Osteocyte (in vitro differentiated cells): ENCODE measurements at regions not wholly inside any gene's neighbourhood (a gene's known extent, or its start where the extent isn't known, plus 50 kb on each side); places are given as distances from the start of the nearest gene placed in this dataset.

Experiments used
- DNase-seq: peaks from one replicate; pipeline ENCODE4 v3.0.0; 2021; ENCODE audit warnings: mixed read lengths; ENCODE audit not compliant: unreplicated experiment; ENCODE audit errors: extremely low spot score
- H3K27ac Mint-ChIP-seq: one replicate; pipeline ENCODE4 v1.8.0; 2021; ENCODE audit warnings: mild to moderate bottlenecking, mixed read lengths; ENCODE audit not compliant: unreplicated experiment
- H3K27me3 Mint-ChIP-seq: one replicate; pipeline ENCODE4 v1.8.0; 2021; ENCODE audit warnings: mixed read lengths; ENCODE audit not compliant: unreplicated experiment
- H3K36me3 Mint-ChIP-seq: one replicate; pipeline ENCODE4 v1.8.0; 2021; ENCODE audit warnings: mixed read lengths; ENCODE audit not compliant: unreplicated experiment
- H3K4me1 Mint-ChIP-seq: one replicate; pipeline ENCODE4 v1.8.0; 2021; ENCODE audit warnings: mixed read lengths; ENCODE audit not compliant: unreplicated experiment
- H3K4me3 Mint-ChIP-seq: one replicate; pipeline ENCODE4 v1.8.0; 2021; ENCODE audit warnings: mild to moderate bottlenecking, moderate library complexity, mixed read lengths; ENCODE audit not compliant: unreplicated experiment
- H3K9me3 Mint-ChIP-seq: one replicate; pipeline ENCODE4 v1.8.0; 2021; ENCODE audit warnings: mixed read lengths; ENCODE audit not compliant: unreplicated experiment
- CTCF ChIP-seq: fragments of 200-600 bp; sonication (generic); IDR thresholded peaks from 2 replicates; pipeline ENCODE4 v1.5.0; 2021; ENCODE audit warnings: antibody characterized with exemption, mild to moderate bottlenecking, moderate library complexity

GRCh38 chr6:51241376-51241775 is 422.7 kb downstream of the TFAP2B start:
- no peaks in the 10 kb centered on the region for H3K9me3 Mint-ChIP-seq

GRCh38 chr6:51249798-51250197 is 431.1 kb downstream of the TFAP2B start:
- Mint-ChIP-seq H3K27me3 (no peaks in the 10 kb centered on the region), H3K9me3 (no peaks in the 10 kb centered on the region), H3K27ac (no peak overlapping the region), H3K36me3 (no peaks in the 10 kb centered on the region), H3K4me3 (no peak overlapping the region), H3K4me1 (no peaks in the 10 kb centered on the region)
- no peak for TF ChIP-seq CTCF
- DNase-seq: no peak

More at GRCh38 chr6:51241376-51241775, 422.7 kb downstream of the TFAP2B start:
- H3K27ac Mint-ChIP-seq: no peak overlapping the region
- no peaks in the 10 kb centered on the region for H3K4me1 Mint-ChIP-seq
- H3K36me3 Mint-ChIP-seq: no peaks in the 10 kb centered on the region
- no peak overlapping the region for H3K4me3 Mint-ChIP-seq
- no peak for DNase-seq
- TF ChIP-seq CTCF: no peak
- H3K27me3 Mint-ChIP-seq: no peaks in the 10 kb centered on the region

GRCh38 chr6:51250317-51250716 is 431.6 kb downstream of the TFAP2B start:
- no peak for DNase-seq
- TF ChIP-seq CTCF: no peak
- Mint-ChIP-seq H3K27ac (no peak overlapping the region), H3K4me1 (no peaks in the 10 kb centered on the region), H3K9me3 (no peaks in the 10 kb centered on the region), H3K4me3 (no peak overlapping the region), H3K27me3 (no peaks in the 10 kb centered on the region), H3K36me3 (no peaks in the 10 kb centered on the region)

GRCh38 chr6:51257938-51258337 is 439.3 kb downstream of the TFAP2B start:
- no peaks in the 10 kb centered on the region for H3K9me3 Mint-ChIP-seq
- H3K36me3 Mint-ChIP-seq: no peaks in the 10 kb centered on the region
- H3K4me3 Mint-ChIP-seq: no peak overlapping the region
- no peaks in the 10 kb centered on the region for H3K27me3 Mint-ChIP-seq
- H3K27ac Mint-ChIP-seq: no peak overlapping the region
- H3K4me1 Mint-ChIP-seq: peaks cover 1% of the 10 kb centered on the region
- DNase-seq: no peak
- no peak for TF ChIP-seq CTCF

GRCh38 chr6:51260003-51260402 is 441.3 kb downstream of the TFAP2B start:
- TF ChIP-seq CTCF: no peak
- DNase-seq: no peak
- Mint-ChIP-seq H3K4me1 (peaks cover 1% of the 10 kb centered on the region), H3K4me3 (no peak overlapping the region), H3K27ac (no peak overlapping the region), H3K36me3 (no peaks in the 10 kb centered on the region), H3K9me3 (no peaks in the 10 kb centered on the region), H3K27me3 (no peaks in the 10 kb centered on the region)
